Fibroblast of peridontal ligament (primary cell): ENCODE measurements at regions not wholly inside any gene's neighbourhood (a gene's known extent, or its start where the extent isn't known, plus 50 kb on each side); places are given as distances from the start of the nearest gene placed in this dataset.
"Not testable (repeated sequence)": the region's sequence is repeated elsewhere in the genome, so short reads cannot be mapped to it uniquely, and the experiment has no call there.

Experiments
- DNase-seq: peaks from one replicate; pipeline ENCODE4 v3.0.0-alpha.2; 2010; ENCODE audit errors: extremely low read depth

DNA sequence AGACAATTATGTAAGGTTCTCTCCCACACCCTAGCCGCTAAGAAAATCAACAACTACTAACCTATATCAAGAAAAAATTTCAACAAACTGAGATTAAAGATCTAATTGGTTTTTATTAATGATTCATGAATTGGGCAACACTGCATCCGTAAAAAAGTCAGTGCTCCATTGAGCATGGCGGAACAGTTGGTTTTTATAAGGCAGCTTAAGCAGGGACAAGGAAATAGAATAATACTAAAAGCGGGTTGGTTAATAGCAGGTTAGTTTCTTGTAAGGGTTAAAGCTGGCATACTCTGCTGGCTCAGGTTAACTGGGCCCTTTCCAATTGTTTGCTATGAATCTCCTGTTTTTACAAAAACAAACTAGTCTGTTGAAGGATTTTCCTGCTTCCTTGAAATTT is 202.3 kb upstream of the RASGEF1B start:
- DNase-seq, result no peak

DNA sequence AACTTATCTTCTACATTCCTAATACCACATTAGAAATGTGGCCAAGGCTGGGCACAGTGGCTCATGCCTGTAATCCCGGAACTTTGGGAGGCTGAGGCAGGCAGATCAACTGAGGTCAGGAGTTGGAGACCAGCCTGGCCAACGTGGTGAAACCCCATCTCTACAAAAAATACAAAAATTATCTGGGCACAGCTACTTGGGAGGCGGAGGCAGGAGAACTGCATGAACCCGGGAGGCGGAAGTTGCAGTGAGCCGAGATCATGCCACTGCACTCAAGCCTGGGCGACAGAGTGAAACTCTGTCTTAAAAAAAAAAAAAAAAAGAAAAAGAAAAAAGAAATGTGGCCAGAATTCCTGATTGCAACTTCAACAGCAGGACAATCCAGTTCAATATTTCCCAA is 196.6 kb upstream of the RASGEF1B start:
- not testable (repeated sequence) for DNase-seq

DNA sequence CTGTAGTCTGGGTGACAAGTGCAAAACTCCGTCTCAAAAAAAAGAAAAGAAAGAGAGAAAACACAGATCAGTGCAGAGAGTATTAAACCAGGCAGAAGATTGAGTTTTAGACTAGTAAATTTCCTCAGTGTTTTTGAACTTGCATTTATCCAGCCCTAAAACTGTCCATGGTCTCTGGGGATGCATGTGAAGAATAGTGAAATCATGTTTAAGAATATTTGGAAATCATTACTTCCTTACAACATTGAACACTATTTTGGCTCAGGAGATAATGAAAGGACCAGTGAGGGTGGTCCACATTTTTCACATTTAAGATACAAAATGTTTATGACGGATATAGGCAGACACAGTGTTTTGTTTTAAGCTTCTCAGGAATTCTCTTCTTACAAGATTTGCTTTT is 195.8 kb upstream of the RASGEF1B start:
- no peak for DNase-seq

DNA sequence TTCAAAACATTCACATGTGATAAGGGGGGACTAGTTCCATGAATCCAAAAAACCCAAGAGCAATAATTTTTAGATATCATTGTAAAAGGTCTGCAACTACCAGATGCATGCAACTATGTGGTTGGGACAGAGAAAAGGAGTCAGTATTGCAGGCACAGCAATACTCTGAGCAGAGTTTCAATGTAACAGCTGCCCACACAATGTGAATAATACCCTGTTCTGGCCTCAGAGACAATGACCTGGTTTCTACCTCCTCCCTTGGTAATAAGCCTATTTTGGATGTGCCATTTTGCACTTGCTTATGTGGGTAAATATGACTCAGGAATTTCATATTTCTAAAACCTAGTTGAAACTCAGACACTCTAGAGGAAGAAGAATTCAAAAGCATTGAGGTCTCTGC is 194.8 kb upstream of the RASGEF1B start:
- no peak for DNase-seq

DNA sequence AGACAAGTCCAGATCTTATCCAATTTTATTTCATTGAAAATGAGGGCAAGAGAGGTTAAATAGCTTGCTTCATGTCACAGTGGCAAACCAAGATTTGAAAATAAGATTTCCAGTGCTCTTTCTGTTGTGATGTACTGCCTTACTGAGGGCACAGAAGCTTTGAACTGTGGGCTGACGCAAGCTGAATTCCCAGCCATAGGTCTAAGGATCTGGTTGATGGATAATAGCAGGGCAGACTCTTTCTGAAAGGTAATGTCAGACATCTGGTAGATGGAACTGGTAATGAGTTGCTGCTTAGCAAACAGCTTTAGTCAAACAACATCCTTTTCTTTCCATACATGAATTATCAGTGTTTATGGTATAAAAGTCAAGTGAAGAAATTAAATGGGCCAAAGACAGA is 193.9 kb upstream of the RASGEF1B start:
- no peak for DNase-seq

DNA sequence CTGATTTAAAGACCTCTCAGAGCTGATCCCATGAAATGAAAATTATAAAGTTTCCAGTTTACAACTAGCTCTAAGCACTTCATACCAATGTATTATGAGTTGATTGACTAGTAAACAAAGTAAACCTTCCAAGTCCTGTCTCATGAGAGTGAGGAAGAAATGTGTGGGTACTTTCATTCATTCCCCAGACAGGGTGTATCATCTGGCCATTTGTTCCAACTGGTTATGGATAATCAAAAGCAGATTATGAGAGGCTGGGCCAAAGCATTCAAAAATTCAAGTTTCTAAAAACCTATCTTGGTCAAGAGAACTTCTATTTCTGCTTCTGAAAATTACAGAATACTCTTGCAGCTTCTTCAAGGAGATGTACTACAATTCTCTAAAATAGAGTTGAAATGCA is 193.3 kb upstream of the RASGEF1B start:
- DNase-seq, result peak; percentile 5

DNA sequence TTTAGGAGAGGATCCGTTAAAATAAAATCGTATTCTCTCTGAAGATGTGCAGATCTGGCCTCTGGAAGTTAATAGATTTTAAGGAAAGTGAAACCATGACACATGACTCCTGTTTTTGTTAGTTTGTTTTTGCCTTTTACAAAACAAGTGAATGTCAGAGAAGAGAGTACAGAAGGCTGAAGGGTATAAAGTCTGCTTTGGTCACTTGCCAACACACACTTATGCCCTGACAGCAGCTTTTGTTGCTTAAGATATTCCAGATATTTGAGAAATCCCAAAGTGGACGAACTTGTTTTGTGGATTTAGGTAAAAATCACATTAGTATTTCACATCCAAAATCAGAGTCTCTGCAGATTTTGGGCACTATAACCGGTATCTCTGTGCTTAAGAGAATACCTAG is 192.4 kb upstream of the RASGEF1B start:
- no peak for DNase-seq

DNA sequence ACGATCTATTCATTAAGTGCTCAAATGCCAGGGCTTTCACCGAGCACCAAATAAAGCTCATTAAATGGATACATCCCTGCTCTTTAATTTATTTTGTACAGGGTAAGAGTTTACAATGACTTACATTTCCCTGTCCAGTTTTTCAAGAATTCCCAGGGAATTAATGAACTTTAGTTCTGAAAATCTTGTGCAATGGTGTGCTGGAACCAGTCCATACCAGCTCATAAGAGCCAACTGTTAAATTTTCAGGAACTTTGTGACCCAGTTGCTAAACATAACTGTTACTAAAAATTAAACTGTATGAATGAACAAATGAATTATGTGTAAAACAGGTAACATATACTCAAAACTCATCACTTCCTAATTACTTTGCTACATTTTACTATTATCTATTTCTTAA is 191.7 kb upstream of the RASGEF1B start:
- DNase-seq, result no peak

DNA sequence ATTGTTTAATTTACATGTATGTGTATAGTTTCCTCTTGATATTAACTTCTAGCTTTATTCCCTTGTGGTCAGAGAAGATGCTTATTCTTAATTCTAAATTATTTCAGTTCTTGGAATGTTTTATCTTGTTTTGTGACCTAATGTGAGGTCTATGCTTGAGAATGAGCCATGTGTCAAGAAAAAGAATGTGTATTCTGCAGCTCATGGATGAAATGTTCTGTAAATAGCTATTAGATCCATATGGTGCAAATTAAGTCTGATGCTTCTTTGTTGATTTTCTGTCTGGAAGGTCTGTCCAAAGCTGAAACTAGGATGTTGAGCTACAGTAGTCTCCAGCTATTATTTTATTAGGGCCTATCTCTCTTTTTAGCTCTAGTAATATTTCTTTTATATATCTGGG is 187.3 kb upstream of the RASGEF1B start:
- no peak for DNase-seq

DNA sequence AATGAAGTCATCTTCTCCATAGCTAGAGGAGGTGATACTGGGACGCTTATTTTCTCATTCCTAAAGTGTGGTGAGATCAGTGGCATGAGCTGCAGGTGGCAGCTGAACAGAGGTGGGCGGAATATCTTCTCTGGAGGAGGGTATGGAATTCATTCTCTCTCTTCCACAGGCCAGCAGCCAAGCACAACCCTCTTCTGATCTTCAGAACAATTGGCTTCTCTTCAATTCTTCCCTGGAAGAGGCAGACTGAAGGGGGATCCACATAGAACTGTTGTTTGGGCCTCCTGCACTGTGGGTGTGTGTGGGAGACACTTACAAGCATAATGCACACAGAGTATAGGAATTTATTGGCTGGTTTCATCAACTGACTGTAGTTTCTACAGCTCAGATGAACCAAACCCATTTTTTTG is 180.4 kb upstream of the RASGEF1B start:
- no peak for DNase-seq

DNA sequence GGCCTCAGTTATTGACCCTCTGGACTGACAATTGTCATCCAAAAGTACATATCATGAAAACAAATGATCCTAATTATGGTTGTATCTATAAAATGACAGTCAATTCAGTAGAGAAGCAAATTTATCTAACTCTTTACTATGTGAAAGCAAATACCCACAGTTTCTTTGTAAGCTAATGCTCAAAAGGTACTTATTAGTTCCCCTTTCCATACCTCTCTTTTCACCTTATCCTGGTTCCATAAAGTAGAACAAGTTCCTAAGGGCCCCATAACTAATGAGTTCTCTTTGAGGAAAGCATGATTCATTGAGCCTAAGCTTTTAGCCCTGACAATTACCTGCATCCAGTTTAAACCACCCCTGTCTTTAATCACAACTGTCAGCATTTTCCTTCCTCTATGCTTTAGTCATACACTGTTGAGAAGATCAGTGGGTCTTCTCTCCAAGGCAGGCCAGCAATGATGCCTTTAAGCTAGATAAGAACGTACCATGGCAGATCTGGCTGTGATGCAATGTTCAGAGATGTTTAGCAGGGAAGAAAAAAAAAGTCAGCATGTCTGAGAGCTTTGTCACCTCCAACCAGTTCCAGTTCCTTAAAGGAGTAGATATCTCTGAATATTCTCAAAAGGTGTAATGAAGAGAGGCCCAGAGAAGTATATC is 179.7 kb upstream of the RASGEF1B start:
- no peak for DNase-seq

DNA sequence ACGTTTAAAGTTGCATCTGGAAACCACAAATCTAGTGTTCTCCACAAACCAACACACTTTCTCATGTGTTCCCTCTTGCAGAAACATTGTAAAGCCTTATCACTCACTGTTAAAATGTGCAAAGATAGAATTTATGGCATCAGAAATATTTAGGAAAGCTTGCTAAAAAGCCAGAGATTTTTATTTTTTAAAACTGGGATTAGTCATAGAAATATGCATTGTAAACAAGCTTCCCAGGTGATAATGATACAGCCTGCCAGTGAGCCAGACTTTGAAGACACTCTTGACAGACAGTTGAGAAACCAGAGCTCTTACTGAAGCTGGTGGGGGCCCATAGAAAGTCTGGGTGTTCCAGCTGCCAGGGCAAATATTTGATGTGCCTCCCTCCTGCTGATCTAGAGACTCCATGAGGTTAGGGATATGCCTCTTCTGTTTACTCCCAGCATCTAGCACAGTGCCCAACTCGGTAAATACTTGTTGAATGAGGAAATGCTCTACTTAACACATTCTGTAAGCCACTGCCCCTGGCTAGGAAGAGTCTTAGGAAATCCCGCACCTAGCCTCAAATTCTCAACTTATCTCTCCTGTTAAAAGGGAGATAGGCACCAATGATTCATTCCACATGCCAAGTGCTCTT is 179.0 kb upstream of the RASGEF1B start:
- DNase-seq, result no peak

DNA sequence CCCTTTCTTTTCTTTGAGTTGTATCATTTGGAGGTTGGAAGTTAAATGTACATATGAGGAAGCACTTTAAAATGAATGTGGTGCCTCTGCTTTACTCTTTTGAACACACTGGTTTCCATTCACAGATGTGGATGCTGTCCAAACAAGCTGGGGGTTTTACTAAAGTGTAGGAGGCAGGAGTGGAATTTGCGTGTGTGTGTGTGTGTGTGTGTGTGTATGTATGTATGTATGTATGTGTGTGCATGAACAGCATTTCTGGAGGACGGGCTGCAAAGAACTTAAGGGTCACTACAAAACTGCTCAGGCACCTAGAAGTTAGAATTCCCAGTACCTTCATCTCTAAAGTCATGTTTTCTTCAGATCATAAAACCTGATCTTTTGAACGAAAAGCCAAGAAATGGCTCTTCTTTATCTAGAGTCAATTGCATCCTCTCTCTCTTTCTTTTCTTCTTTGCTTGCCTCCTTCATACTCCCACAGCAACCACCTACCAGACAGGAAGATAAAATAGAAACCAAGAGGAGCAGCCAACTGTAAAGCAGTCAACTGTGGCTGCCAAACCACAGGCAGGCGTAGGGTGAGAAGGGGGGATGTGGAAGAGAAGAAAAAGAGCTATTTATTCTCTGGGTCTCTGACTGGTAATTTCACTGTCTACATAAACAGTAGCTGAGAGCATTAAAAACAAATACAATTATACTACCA is 177.0 kb upstream of the RASGEF1B start:
- DNase-seq, result no peak

DNA sequence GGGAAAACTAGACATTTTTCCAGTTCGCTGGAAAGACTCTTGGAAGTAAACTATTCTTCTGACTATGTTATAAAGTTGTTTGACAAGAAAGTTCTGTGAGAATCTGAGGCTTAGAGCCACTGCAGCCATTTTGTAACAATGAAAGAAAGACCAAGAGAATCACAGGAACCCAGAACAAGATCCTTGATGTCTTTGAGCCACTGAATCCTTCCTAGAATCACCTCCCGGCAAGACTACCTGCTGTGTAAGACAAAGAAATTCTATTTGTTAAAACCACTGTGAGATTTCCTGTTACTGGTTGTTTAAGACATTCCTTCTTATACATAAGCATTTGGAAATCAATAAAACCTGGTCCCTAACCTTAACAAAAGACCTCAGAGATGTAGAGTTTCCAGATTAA is 175.7 kb upstream of the RASGEF1B start:
- no peak for DNase-seq

DNA sequence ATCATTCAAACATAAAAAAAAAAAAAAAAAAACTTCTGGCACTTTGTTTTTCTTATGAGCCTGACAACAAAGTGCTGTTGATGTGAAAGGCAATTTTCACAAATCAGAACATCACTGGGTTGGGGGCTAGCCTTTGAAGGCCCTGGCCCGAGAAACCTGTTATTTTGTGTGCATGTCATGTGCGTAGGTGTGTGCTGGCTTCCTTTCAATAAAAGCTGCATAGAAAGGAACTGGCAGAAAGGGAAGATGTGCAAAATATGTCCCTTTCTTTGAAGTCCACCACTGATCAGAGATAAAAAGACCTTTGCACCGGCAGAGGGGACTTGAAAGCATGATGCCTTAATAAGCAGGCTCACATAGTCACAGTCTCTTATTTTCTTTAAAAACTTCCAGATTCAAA is 170.8 kb upstream of the RASGEF1B start:
- DNase-seq, result no peak

DNA sequence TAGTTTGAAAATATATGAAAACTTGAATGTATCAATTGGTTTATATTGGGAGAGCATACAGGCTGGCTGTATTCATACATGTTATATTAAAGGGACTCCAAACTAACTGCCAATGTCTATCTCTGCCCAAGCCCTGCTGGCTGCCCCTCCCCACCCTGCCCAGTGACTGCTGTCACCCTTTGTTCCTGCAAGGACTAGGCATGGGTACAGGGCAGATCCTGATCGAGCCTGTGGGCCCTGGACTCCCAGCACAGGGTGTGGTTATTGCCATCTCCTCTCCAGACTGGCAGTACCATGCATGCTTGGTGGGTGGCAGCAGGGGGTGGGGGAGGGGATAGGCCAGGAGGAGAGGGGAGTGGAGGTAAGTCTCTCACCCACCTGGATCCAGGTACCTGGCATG is 167.5 kb upstream of the RASGEF1B start:
- no peak for DNase-seq

DNA sequence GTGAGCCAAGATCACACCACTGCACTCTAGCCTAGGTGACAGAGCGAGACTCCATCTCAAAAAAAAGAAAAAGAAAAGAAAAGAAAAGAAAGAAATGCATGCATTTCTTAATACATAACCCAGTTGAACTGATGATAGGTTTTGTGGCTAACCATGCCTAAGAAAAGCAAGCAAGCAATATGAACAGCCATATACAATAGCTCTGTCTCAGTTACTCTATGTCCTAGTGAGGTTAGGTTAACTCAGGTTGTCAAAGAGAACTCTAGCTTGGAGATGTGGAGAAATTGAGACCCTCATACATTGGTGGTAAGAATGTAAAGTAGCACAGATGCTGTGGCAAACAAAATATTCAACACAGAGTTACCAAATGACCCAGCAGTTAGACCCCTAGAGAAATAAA is 167.0 kb upstream of the RASGEF1B start:
- no peak for DNase-seq

DNA sequence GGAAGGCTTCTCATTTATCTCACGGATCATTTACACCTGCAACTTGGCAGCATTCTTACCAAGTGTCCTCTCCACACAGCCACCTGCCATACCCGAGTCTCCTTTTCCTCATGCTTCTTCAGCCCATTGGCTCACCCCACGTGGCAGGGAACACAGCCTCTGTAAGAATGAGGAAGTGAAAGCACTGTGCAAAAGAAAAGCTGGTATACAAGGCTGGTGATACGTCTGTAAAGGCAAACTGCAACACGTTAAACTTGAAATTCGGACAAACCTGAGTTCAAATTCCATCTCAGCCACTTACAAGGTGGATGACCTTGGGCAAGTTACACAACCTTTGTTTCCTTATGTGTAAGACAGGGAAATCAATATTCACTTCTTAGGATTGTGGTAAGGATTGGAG is 164.0 kb upstream of the RASGEF1B start:
- no peak for DNase-seq

DNA sequence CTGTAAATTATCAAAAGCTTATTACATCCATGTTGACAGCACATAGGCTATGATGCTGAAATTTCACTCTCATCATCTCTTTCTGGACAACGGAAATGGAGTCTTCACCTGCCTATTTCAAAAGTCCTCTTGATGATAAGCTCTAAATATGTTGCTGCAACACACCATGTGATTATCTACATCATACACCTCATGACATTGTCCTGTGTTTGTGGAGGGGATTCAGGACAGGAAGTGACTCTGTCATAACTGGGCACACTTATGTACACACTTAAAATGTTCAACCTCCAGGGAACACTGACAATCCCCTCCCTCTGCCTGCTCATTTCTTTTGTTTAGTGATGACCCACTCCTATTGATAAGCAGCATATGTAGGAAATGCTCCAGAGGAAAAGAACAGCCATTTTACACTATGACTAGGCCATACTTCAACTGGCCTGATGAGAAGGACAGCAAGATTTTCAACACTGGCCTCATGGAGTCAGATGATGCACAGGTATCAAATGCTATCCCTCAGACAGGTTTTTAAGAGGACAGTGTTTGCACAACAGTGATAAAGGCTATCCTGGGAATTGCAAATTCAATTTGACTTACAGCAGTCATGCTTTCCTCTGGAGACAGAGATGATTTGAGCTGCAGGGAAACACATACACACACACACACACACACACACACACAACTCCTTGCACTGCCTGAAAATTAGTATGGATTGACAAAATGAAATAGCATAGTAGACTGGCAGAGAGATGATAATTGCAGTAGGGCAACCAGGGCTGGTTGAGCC is 163.3 kb upstream of the RASGEF1B start:
- no peak for DNase-seq

DNA sequence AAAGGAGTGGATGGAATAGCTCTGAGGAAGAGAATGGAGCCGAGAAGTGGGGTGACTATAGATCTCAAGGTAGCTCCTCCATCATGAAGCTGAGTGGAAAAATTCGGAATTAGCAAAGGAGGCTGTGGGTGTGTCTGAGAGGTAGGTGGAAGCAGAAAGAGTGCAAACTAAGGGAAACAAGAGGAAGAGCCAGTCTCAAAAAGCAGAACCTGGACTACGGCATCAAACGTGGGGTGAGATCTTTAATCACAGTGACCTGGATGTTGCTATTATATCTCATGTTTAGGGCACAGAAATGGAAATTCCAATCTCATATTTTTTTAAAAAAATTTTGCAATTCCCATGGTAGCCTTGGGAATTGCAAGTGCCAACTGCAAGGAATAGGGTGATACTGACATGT is 162.5 kb upstream of the RASGEF1B start:
- DNase-seq, result no peak

DNA sequence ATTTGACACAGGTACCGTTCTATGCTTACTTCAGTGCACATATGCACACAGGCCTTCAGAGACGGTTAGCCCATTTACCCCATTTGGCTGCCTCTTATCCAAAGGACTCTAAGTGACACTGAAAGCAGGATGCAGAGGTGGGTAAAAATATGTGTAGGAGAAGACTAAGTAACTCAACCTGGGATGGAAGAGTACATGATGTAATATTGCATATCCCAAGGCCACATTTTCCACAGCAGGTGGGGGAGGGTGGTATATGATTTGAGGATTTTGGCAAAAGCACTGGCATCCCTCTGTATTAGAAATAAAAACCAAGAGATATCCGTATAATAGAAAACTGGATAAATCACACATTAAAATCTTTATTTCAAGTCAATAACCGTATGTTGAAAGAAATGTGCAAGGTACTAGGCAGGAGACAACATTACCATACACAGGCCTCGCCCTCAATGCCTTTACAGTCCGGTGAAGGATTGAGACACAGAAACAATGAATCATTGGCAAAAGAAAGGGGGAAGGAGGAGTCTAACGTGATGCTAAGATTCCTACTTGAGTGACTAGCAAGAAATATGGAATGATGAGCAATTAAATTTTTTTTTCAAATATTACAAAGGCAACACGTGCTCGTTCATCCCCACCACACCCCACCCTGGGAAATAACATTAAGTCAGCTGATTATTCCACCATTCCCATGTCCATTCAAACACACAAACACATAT is 161.0 kb upstream of the RASGEF1B start:
- DNase-seq, result peak; percentile 35

DNA sequence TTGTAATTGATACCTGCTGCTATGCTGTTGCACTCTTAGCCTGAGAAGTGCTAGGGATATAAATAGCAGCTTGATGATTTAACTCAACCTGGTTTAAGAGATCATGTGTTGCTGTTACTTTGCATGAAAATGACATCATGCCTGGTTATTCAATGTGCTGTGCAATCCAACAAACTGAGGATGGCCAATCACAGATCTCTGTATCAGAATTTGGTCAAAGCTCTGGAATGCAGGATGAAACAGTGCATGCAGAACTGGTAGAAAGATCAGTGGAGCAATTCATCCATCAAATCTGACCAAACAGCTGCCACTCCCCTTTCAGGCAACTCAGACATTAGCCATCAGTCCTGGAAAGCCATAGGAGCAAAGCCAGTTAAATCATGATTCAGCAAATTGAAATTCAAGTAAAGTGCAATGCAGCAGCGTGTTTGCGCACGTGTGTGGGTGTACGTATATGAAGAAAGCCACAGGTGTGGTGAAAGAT is 160.3 kb upstream of the RASGEF1B start:
- DNase-seq, result peak; percentile 96
